Activated gamma-delta T cell treated with anti-CD3 and anti-CD28 coated beads, Interleukin-2, amount 50 U/mL, for 16 hours (primary cell): ENCODE measurements at regions not wholly inside any gene's neighbourhood (a gene's known extent, or its start where the extent isn't known, plus 50 kb on each side); places are given as distances from the start of the nearest gene placed in this dataset.
"Not testable (repeated sequence)": the region's sequence is repeated elsewhere in the genome, so short reads cannot be mapped to it uniquely, and the experiment has no call there.

Experiments used
- DNase-seq: peaks from one replicate; pipeline ENCODE4 v3.0.0-alpha.2; 2020; ENCODE audit warnings: low read depth

- DNase-seq, result no peak
Observed at GRCh38 chr3:40645883-40646282, 121.1 kb downstream of the ZNF621 start.

DNA sequence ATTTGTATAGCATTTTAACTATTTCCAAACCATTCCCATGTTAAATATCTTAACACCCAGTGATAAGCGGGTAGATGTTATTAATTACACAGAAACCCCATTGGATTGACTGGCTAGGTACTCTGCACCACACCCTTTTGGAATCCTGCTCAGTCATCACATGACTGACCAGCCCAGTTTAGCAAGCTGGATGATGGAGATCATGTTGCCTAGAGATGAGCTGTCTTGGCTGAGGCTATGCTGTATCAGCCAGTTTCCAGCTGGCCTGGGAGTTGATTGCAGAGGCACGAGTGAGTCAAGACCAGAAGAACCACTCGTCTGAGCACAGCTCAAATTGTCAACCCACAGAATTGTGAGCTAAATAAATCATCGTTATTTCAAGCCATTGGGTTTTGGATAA, 124.6 kb downstream of the ZNF621 start:
- no peak for DNase-seq

- no peak for DNase-seq
Observed at GRCh38 chr3:40652072-40652471, 127.3 kb downstream of the ZNF621 start.

GRCh38 chr3:40653001-40653400, 128.2 kb downstream of the ZNF621 start:
- DNase-seq, result no peak

- no peak for DNase-seq
Observed at GRCh38 chr3:40653878-40654277, 129.1 kb downstream of the ZNF621 start.

GRCh38 chr3:40655551-40655950, 130.8 kb downstream of the ZNF621 start:
- DNase-seq, result no peak

GRCh38 chr3:40657623-40658022, 132.9 kb downstream of the ZNF621 start:
- no peak for DNase-seq

DNA sequence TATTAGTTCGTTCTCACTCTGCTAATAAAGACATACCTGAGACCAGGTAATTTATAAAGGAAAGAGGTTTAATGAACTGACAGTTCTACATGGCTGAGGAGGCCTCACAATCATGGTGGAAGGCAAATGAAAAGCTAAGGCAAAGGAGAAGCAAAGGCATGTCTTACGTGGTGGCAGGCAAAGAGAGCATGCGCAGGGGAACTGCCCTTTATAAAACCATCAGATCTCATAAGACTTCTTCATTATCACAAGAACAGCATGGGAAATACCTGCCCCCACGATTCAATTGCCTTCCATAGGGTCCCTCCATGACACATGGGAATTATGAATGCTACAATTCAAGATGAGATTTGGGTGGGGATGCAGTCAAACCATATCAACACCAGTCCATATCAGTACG, 133.5 kb downstream of the ZNF621 start:
- no peak for DNase-seq

- DNase-seq, result no peak
Observed at GRCh38 chr3:40660554-40660953, 135.8 kb downstream of the ZNF621 start.

DNA sequence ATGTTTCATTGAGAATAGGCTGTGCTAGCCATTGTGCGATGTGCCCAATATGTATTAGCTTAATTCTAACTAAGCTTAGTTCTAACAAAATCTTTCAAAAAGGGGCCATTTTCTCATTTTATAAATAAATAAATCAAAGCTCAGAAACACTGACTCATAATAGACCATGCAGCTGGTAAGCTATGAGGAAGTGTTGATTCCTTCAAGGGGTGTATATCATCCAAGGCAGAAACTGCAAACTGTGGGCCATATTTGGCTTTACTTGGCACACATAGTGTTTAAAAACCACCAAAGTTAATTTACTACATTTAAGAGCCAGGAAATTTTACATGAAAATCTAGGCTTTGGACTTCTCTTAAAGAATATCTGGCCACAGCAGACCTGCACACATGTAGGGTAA, 136.5 kb downstream of the ZNF621 start:
- no peak for DNase-seq

DNA sequence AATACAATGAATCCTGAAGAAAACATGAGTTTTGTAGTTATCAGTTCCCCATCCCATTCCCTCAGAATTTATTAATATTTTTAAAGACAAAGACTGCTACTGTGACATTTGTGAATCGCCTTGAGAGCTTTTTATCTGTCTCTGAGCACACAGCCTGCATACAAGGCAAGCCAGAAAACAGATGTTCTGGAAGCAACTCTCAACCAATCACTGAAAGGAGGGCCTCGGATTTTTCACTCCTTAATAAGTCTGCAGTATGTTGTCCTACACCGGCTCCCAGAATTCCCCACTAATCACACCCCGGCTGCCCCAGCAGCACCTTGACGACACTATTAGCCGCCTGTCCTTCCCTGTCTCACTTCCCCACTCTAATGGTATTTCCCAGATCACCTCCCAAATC, 138.5 kb downstream of the ZNF621 start:
- DNase-seq, result no peak

DNA sequence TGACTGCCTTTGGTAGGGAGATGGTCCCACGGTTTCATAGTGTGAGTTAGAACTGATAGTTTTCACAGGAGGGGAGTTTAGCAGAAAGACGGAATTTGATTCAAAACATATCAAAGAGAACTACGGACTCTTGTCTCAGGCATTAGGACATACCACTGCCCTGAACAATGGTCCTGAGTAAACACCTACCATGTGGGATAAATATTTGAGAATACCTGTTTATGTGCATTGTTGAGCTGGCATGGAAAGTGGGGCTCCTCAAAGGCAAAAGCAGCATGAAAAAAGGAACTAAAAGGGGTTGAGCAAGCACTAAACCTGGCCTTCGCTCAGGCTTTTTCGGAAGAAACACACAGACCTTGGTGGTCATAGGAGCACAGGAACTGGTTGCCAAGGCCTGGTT, 144.4 kb downstream of the ZNF621 start:
- no peak for DNase-seq

GRCh38 chr3:40672861-40673260, 148.1 kb downstream of the ZNF621 start:
- no peak for DNase-seq

DNA sequence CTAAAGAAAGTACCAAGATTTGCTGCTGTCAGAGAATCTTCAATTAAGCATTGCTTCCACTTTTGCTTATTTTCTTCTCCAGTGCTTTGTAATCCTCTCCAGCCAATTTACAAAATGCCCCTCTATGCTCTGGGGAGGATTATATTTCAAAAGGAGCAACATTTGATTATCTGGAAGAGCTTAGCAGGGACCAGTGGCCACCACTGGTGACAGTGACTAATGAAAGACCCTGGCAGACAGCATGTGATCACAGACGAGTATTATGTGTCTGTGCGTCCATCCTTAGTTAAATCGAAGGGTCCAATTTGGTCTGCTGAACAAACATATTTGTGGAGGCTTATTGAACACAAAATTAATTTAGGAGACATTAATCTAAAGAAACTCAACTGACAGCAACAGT, 152.6 kb downstream of the ZNF621 start:
- no peak for DNase-seq

DNA sequence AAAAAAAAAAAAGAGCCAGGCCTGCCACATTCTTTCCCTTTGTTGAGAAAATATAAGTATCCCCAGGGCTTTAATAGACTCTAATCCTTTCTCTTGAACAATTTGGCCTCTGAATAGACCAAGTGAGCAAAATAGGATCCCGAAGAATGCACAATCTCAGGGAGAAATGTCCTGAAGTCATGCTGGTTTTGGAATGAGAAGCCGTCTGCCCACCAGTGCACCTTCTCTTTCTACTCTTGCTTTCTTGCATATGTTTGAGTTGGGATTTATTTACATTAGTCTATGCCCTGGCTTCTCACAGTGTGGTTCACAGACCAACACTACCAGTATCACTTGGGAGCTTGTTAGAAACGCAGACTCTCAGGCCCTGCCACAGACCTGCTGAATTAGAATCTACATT, 153.0 kb downstream of the ZNF621 start:
- no peak for DNase-seq

- DNase-seq, result no peak
Observed at GRCh38 chr3:40679290-40679689, 154.5 kb downstream of the ZNF621 start.

DNA sequence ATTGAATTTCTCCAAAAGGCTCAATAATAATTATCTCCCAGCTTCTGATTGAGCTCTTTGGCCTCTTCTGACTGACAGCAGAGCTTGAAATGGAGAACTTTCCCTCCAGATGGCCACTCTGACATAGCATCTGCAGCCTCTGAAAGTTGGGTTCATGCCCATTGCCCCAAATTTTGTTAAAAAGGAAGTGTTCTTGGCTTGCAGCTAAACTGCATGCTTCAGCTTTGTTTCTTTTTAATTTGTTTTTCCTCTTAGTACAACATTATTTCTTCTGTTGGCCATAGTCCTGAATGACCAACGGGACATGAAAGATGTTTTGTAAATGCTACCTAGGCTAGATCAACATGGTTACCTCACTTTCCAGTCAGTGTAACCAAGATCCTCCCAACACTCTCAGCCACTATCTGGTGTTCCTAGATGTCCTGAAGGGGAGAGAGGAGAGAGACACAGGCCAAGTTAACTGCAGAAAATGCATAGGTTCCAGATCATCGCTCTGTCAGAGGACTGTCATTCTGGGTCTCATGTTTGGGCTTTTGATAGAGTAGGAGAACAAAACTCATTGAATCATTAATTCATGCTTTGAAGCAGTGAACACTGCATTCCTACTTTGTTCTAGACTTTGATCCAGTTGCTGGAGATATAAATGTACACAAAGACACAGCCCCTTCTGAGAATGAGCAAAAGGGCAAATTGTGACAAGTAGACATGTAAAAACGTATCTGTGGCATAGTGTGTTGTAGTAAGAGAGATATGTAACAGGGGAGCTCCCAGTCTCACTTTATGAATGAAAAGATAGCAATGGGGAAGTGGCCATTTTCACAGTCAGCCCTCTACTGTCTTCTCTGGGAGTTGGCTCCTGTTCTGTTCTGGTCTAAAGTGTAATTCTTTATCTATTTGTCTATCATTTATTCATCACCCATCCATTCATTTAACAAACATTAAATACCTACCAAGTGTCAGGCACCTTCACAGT, 156.2 kb downstream of the ZNF621 start:
- no peak for DNase-seq

- no peak for DNase-seq
Observed at GRCh38 chr3:40681658-40682055, 156.9 kb downstream of the ZNF621 start.

DNA sequence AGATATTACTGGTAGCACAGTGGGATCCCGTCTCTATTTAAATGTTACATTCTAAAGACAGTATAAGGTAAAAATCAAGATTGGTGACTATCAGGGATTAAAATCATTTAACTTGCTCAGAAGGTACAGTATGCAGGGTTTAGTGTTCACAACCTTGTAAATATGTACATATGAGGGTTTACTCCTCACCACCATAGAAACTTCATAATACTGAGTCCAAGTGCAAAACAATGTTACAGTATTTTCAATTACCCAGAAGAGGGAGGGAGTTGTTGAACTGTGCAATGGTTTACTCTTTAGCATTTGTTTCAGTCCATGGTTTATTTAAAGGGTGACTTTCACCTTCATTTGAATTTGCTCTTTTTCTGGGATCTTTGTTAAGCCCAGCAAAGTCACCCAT, 165.1 kb downstream of the ZNF621 start:
- DNase-seq, result no peak

DNA sequence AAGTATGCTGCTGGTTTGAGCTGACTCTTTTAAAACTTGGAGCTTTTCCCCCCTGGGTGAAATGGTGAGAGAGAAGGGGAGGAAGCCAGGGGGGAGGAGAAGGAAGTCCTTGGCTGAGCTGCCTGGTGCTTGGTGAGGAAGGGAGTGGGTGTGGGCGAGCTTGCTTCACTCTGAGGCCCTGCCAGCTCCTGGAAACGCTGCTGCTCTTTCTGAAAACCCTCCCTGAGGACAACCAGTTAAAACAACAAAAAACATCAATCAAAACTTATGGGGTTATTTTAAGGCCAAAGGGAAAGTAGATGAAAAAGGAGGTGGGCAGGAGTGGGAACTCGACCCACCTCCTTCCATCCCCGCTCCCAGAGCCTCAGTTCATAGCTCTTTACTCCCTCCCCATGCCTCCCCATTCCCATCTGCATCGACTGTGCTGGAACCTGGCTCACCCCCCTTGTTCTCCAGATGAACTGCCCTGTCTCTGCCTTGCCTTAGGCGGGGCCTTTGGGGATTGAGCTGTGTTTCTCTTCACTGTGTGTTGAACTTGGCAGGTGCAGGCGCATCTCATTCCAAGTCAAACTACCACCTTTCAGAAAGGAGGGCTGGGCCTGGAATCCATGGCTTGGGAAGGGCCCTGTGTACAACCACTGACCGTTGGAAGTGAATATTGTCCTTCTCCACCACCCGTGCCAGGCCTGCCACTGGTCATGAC, 166.1 kb downstream of the ZNF621 start:
- DNase-seq, result no peak

GRCh38 chr3:40691452-40691861, 166.7 kb downstream of the ZNF621 start:
- no peak for DNase-seq

- no peak for DNase-seq
Observed at GRCh38 chr3:40695848-40696247, 171.1 kb downstream of the ZNF621 start.

DNA sequence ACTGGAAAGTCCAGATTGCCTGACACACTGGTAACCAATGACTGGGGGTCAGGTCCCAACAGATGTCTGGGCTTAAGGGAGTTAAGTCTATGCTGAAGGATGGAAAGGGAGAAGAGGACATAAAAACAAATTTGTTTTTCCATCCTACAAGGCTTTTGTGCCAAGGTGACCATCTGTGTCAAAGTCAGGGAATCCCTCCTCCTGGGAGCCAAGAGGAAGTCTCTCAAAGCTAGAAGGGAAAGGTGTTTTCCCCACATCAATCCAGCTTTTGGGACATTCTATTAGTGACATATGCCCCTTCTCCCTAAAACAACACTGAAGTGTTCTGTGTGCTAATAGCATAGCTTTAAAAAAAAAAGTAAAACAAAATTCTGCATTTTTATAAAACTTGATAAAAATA, 173.9 kb downstream of the ZNF621 start:
- DNase-seq, result not testable (repeated sequence)
